GM12873 (cell line): ENCODE measurements at regions not wholly inside any gene's neighbourhood (a gene's known extent, or its start where the extent isn't known, plus 50 kb on each side); places are given as distances from the start of the nearest gene placed in this dataset.

Experiments
- TF ChIP-seq, protein P1 (sequence below): IDR thresholded peaks from 2 replicates; pipeline ENCODE4 v1.5.1; 2012; ENCODE audit warnings: low read depth, mild to moderate bottlenecking, moderate library complexity, low read length, control low read depth; ENCODE audit not compliant: insufficient read depth; ENCODE audit errors: missing control alignments

DNA sequence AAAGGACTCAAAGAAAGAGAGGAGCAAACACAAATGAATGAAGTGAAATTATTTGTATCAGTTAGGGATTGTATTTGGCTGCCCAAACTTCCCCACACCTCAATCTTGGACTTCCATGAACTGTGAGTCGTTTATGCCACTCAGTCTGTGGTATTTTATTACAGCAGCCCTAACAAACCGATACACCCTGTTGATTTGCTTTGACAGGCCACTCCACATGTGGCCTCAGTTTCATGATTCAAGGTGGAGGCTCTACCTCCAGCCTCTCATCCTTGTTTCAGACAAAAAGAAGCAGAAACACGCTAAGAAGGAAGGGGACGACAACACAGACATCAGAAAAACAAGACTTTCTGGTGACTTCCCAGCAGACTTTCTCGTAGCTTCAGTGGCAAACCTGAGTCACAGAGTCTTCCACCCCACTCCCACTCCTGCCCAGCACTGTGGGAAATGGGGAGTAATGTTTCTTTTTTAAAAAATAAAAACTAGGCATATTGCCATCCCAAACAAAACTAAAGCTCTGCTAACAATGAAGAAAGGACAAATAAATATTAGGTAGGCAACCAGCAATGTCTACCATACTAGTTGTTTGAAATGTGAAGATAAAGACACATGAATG lies 52.2 kb upstream of the ABCA1 start:
- TF ChIP-seq, protein P1, sequence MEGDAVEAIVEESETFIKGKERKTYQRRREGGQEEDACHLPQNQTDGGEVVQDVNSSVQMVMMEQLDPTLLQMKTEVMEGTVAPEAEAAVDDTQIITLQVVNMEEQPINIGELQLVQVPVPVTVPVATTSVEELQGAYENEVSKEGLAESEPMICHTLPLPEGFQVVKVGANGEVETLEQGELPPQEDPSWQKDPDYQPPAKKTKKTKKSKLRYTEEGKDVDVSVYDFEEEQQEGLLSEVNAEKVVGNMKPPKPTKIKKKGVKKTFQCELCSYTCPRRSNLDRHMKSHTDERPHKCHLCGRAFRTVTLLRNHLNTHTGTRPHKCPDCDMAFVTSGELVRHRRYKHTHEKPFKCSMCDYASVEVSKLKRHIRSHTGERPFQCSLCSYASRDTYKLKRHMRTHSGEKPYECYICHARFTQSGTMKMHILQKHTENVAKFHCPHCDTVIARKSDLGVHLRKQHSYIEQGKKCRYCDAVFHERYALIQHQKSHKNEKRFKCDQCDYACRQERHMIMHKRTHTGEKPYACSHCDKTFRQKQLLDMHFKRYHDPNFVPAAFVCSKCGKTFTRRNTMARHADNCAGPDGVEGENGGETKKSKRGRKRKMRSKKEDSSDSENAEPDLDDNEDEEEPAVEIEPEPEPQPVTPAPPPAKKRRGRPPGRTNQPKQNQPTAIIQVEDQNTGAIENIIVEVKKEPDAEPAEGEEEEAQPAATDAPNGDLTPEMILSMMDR: no peak

GRCh38 chr9:104981543-104982129 lies 53.7 kb upstream of the ABCA1 start:
- TF ChIP-seq, protein P1: no peak

GRCh38 chr9:104982543-104982942 lies 54.6 kb upstream of the ABCA1 start:
- TF ChIP-seq, protein P1: no peak

- TF ChIP-seq, protein P1: no peak
Measured at GRCh38 chr9:104983491-104983890, 55.5 kb upstream of the ABCA1 start.

- TF ChIP-seq, protein P1: no peak
Measured at GRCh38 chr9:104984121-104984520, 56.2 kb upstream of the ABCA1 start.

GRCh38 chr9:104984542-104984941 lies 56.6 kb upstream of the ABCA1 start:
- TF ChIP-seq, protein P1: no peak

- TF ChIP-seq, protein P1: no peak
Measured at GRCh38 chr9:104984948-104985347, 57.0 kb upstream of the ABCA1 start.
